Fibroblast of lung (primary cell): ENCODE measurements at regions not wholly inside any gene's neighbourhood (a gene's known extent, or its start where the extent isn't known, plus 50 kb on each side); places are given as distances from the start of the nearest gene placed in this dataset.

Experiments
- DNase-seq, 2 donors: peaks; one replicate each; pipeline versions ENCODE4 v3.0.0 to v3.0.0-alpha.2; 2010; ENCODE audit warnings: low read depth in 2 of 2
- H2AFZ ChIP-seq: 2 replicates; pipeline ENCODE4 v1.5.1; 2012; ENCODE audit warnings: low read length, control low read depth, inconsistent platforms
- H3K27ac ChIP-seq: 2 replicates; pipeline ENCODE4 v1.5.1; 2011; ENCODE audit warnings: low read length, control low read depth; ENCODE audit not compliant: insufficient read depth
- H3K27me3 ChIP-seq: 2 replicates; pipeline ENCODE4 v1.5.1; 2011; ENCODE audit warnings: mild to moderate bottlenecking, low read length; ENCODE audit not compliant: control insufficient read depth, insufficient read depth
- H3K36me3 ChIP-seq: 2 replicates; pipeline ENCODE4 v1.5.1; 2011; ENCODE audit warnings: low read length; ENCODE audit not compliant: control insufficient read depth, insufficient read depth
- H3K4me1 ChIP-seq: 2 replicates; pipeline ENCODE4 v1.5.1; 2011; ENCODE audit warnings: low read length; ENCODE audit not compliant: control insufficient read depth, insufficient read depth; ENCODE audit errors: extremely low read depth
- H3K4me2 ChIP-seq: 2 replicates; pipeline ENCODE4 v1.5.1; 2011; ENCODE audit warnings: low read length, control low read depth; ENCODE audit not compliant: insufficient read depth; ENCODE audit errors: extremely low read depth
- H3K4me3 ChIP-seq, 4 experiments: fragments of 200-600 bp in 1 of 4; sonication (generic) in 1 of 4; replicated peaks in 1 of 4; 2 replicates each; pipeline ENCODE4 v1.5.1; 2011 to 2016; ENCODE audit warnings: low read length in 4 of 4, low read depth in 3 of 4, mild to moderate bottlenecking in 3 of 4, control low read depth in 2 of 4, inconsistent platforms in 1 of 4, mixed read lengths in 1 of 4; ENCODE audit not compliant: insufficient read depth in 1 of 4; ENCODE audit errors: control extremely low read depth in 1 of 4
- H3K79me2 ChIP-seq: 2 replicates; pipeline ENCODE4 v1.5.1; 2012; ENCODE audit warnings: mild to moderate bottlenecking, low read length, inconsistent platforms; ENCODE audit not compliant: control insufficient read depth, insufficient read depth
- H3K9ac ChIP-seq: 2 replicates; pipeline ENCODE4 v1.5.1; 2011; ENCODE audit warnings: mild to moderate bottlenecking, low read length, control low read depth; ENCODE audit not compliant: insufficient read depth
- H3K9me3 ChIP-seq: 2 replicates; pipeline ENCODE4 v1.5.1; 2012; ENCODE audit warnings: low read depth, low read length; ENCODE audit not compliant: control insufficient read depth, insufficient read depth
- H4K20me1 ChIP-seq: 2 replicates; pipeline ENCODE4 v1.5.1; 2011; ENCODE audit warnings: low read length; ENCODE audit not compliant: control insufficient read depth, insufficient read depth; ENCODE audit errors: extremely low read depth
- CTCF ChIP-seq, 2 donors: IDR thresholded peaks in 1 of 2; conservative IDR thresholded peaks in 1 of 2; 1 replicate in 1 of 2; 2 replicates in 1 of 2; pipeline ENCODE4 v1.5.1; 2011 to 2012; ENCODE audit warnings: low read length in 2 of 2, control low read depth in 1 of 2, inconsistent platforms in 1 of 2, low read depth in 1 of 2, mild to moderate bottlenecking in 1 of 2
- EZH2 ChIP-seq: IDR thresholded peaks from 2 replicates; pipeline ENCODE4 v1.5.1; 2012; ENCODE audit warnings: low read length, control low read depth, mild to moderate bottlenecking; ENCODE audit errors: missing control alignments

DNA sequence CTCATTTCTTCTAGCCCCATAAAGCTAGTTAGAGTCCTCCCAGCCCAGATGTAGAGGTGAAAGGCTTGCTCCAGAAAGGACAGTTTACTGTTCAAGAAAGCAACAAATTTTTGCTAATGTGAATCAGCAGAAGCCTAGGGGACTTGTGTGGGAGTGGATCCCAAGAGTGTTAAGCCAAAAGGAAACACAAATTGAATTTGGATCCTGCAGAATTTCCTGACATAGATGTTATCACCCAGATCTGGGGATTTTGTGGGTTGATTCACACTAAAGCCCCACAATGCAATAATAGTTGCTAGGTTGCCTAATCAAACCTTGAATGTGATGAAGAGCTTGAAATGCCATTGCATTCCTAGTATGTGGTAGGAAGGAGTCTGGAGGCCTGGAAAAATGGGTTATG lies 135.2 kb upstream of the HS3ST3A1 start:
- Histone ChIP-seq H3K27ac (no peak overlapping the region), H4K20me1 (no peaks in the 10 kb centered on the region), H3K9me3 (no peaks in the 10 kb centered on the region), H3K36me3 (no peaks in the 10 kb centered on the region), H3K79me2 (no peaks in the 10 kb centered on the region), H3K9ac (no peak overlapping the region), H2AFZ (no peak overlapping the region), H3K4me3 (no peak overlapping the region), H3K4me1 (no peaks in the 10 kb centered on the region), H3K27me3 (no peaks in the 10 kb centered on the region), H3K4me2 (no peak overlapping the region)
- DNase-seq, result peak in 1 of 2 donors; percentile 88
- TF ChIP-seq EZH2 (no peak), CTCF (conservative IDR thresholded peaks at IDR 0.05 in 1 of 2, IDR thresholded peaks at IDR 0.05 in 1 of 2; ENCODE audit: low read depth in 1 of 2, low read length in 2 of 2) (no peak)

DNA sequence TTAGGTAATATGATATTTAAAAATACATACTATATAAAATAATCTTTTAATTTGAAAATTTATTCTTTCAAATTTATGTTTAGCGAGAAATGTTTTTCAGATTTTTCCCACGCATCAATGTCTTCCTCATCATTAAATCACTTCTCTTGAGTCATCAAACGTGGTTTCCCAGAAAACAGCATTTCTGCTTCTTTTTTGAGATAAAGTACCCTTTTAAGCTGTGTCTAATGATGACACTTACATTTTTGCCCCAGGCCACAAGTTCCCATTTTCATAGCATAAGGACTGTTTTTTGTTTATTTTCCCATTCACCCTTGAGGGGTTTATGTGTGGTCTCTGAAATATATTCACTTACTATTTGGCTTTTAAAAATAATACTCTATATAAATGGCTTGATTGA lies 139.0 kb upstream of the HS3ST3A1 start:
- no peaks in the 10 kb centered on the region for H3K79me2 ChIP-seq
- peak in 1 of 2 donors; percentile 12 for DNase-seq
- H3K4me2 ChIP-seq, result no peak overlapping the region
- no peaks in the 10 kb centered on the region for H3K4me1 ChIP-seq
- H3K36me3 ChIP-seq, result no peaks in the 10 kb centered on the region
- TF ChIP-seq EZH2 (no peak), CTCF (conservative IDR thresholded peaks at IDR 0.05 in 1 of 2, IDR thresholded peaks at IDR 0.05 in 1 of 2; ENCODE audit: low read depth in 1 of 2, low read length in 2 of 2) (no peak)
- no peak overlapping the region for H3K9ac ChIP-seq
- H2AFZ ChIP-seq, result no peak overlapping the region
- H3K27ac ChIP-seq, result no peak overlapping the region
- no peak overlapping the region for H3K4me3 ChIP-seq
- no peaks in the 10 kb centered on the region for H3K27me3 ChIP-seq
- no peaks in the 10 kb centered on the region for H4K20me1 ChIP-seq
- no peaks in the 10 kb centered on the region for H3K9me3 ChIP-seq

DNA sequence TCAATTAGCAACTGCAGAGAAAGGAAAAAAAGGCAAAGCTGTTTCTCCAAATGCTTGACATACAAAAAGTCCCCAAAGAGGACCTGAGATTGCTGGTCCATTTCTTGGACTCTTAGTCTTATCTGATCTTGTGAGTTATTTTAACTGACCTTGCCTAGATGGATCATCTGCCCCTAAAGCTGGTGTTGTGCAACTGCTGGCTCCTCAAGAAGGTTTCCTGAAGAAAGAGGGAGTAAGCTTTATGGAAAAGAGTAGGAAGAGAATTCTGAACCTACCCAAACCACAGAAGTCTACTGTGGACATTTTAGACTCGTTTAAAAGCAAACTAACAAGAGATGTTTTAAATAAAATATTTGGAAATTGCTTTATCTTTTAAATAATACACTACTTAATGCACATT lies 140.0 kb upstream of the HS3ST3A1 start:
- TF ChIP-seq CTCF (conservative IDR thresholded peaks at IDR 0.05 in 1 of 2, IDR thresholded peaks at IDR 0.05 in 1 of 2; ENCODE audit: low read depth in 1 of 2, low read length in 2 of 2) (no peak), EZH2 (no peak)
- H3K27ac ChIP-seq, result no peak overlapping the region
- no peaks in the 10 kb centered on the region for H3K36me3 ChIP-seq
- H3K9me3 ChIP-seq, result no peaks in the 10 kb centered on the region
- no peak overlapping the region for H3K4me3 ChIP-seq
- no peaks in the 10 kb centered on the region for H3K79me2 ChIP-seq
- no peak overlapping the region for H2AFZ ChIP-seq
- no peak for DNase-seq
- H3K4me2 ChIP-seq, result no peak overlapping the region
- H3K27me3 ChIP-seq, result no peaks in the 10 kb centered on the region
- no peak overlapping the region for H3K9ac ChIP-seq
- H3K4me1 ChIP-seq, result no peaks in the 10 kb centered on the region
- no peaks in the 10 kb centered on the region for H4K20me1 ChIP-seq
